ENCODE measurements at regions not wholly inside any gene's neighbourhood (a gene's known extent, or its start where the extent isn't known, plus 50 kb on each side); places are given as distances from the start of the nearest gene placed in this dataset.

DNA sequence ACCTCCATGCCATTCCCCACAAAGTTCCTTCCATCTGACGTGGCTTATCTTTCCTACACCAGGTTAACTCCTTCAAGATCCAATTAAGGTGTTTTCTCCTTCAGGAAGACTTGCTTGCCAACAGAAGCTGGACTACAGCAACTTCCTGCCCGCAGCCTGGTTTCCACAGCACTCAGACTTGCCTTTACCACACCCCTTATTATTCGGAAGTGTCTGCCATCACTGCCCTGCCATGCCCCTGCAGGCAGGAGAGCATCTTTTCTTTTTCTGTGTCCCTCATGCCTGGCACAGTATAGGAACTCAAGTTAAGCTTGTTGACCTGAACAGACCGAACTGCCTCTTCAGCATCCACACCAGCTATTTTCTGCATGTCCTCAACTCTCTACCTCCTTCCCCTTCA lies 168.0 kb downstream of the FOXO1 start:
- no peak for DNase-seq (ENCODE audit: low read depth in 2 of 2)

DNA sequence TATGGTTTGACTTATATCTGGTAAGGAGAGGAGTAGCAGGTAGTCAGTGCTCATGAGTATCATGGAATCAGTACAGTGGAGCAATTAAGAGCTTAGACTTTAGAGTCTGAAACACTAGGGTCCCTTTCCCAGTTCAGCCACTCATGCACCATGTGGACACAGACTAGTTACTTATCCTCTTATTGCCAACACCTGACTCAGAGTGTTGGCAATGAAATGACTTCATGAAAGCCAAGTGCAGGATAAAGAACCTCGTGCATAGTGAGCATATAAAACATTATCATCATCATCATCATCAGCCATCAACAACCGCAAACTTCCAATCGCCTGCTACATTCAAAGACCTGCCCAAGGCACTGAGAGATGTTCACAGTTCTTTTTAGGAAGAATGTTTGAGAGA lies 164.2 kb downstream of the FOXO1 start:
- no peak for DNase-seq (ENCODE audit: low read depth in 2 of 2)

DNA sequence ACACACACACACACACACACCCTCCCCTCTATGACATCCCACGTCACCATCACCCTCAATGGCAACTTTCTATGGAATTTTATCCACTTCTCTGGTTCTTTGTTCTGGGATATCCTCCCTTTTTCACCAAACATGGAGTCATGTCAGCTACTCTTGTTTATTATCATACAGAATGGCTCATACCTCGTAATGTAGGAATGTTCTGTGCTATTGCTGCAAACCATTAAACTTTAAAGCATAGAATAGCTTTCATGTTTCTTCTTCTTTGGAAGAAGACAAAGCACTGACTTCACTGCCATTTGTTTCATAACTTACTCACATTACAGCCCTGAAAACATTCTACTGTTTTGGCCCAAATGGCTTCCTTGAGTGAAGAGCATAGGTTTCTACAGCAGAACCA lies 163.4 kb downstream of the FOXO1 start:
- no peak for DNase-seq (ENCODE audit: low read depth in 2 of 2)

DNA sequence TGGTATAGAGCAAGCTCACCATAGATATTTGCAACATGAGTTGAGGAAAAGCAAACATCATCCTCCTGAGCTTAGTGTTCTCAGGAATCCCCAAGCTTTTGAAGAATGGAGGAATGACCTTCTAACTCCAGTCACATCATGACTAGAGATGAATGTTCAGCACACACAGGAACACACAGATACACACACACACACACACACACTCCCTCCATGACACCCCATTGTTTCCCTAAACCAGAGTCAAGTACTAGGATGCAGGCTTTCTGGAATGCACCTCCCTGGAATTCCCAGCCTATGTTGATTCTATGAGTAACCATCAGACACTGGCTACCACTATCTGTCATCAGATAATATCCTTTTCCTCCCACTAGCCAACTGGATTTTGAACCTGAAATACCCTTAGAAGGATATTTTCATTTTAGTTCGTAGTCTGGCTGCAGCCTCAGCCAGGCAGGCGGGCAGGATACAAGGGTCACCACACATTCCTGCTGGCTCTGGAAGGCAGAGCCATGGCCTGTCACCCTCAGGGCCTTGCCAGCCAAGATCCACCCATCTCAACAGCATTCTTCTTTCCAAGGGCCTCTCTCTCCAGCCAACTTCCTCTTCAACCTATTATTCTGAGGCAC lies 162.4 kb downstream of the FOXO1 start:
- no peak for DNase-seq (ENCODE audit: low read depth in 2 of 2)

DNA sequence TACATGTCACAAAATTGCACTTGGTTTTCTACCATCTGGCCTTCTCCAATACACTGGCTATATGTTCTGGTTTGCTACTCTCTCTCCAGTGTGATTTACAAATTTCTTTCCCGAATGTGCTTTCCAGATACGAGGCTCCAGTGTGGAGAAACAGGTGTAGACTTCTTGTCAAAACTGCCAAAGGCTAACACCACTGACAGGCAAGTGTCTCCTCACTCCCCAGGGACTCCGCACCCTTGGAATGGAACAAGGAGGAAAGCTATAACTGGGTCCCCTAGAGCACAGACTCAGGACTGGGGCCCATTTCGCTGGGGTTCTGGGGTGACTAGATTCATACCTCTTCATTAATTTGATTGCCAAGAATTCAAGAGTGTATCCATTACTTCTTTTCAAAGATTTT lies 161.8 kb downstream of the FOXO1 start:
- no peak for DNase-seq (ENCODE audit: low read depth in 2 of 2)

DNA sequence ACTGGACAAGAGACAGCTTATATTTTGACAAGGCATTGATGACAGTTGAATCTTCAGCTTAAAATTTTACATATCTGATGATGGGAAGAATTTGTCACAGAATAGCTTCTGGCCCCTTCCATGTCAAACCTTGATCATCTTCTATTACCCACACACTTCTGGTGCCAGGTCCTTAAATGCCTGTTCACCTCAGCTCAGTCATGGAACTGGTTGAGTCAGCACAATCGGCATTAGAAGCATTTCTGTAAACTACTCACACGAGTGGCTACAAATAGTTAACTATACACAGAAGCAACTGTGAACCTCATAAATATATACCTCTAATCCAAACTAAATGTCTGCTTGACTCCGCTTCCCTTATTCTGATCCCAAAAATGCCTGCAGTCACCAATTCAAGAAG lies 161.2 kb downstream of the FOXO1 start:
- no peak for DNase-seq (ENCODE audit: low read depth in 2 of 2)
